ENCODE measurements at regions not wholly inside any gene's neighbourhood (a gene's known extent, or its start where the extent isn't known, plus 50 kb on each side); places are given as distances from the start of the nearest gene placed in this dataset.

- Histone ChIP-seq H3K4me1 (ENCODE audit: control insufficient read depth in 3 of 3, insufficient read depth in 3 of 3, low read length in 3 of 3) (peaks cover 0 to 7% (median 0%) of the 10 kb centered on the region in 3 donors), H3K4me3 (ENCODE audit: low read length in 3 of 3) (no peak overlapping the region), H3K9ac (ENCODE audit: low read depth in 1 of 3, low read length in 3 of 3) (no peak overlapping the region), H3K36me3 (ENCODE audit: control insufficient read depth in 3 of 3, insufficient read depth in 3 of 3, low read length in 3 of 3) (no peaks in the 10 kb centered on the region), H3K9me3 (ENCODE audit: control insufficient read depth in 3 of 3, low read length in 3 of 3) (no peaks in the 10 kb centered on the region), H3K27ac (ENCODE audit: low read depth, low read length) (no peak overlapping the region), H3K27me3 (ENCODE audit: control insufficient read depth in 3 of 3, insufficient read depth in 3 of 3, low read length in 3 of 3) (no peaks in the 10 kb centered on the region)
These were observed 195.0 kb upstream of the ANK2 start for GRCh38 chr4:112854420-112854819.

DNA sequence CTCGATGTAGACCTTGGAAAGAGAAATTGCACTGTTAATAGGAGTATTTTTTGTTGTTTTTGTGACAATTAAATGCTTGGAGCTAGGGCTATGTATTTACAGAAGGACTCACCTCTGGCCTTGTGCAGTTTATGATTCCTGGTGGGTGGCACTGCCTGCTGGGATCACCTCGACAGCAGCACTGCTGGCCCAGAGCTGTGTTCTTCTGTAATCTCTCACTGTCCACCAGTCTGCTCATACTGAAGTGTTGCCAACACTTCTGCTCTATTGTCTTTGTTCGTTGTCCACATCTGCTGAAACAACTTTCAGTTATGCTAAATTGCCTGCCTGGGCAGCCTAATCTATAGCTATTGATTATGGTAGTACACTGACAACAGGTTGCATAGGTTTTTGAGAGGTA lies 194.4 kb upstream of the ANK2 start:
- Histone ChIP-seq H3K4me1 (ENCODE audit: control insufficient read depth in 3 of 3, insufficient read depth in 3 of 3, low read length in 3 of 3) (peaks cover 0 to 8% (median 0%) of the 10 kb centered on the region in 3 donors), H3K4me3 (ENCODE audit: low read length in 3 of 3) (no peak overlapping the region), H3K36me3 (ENCODE audit: control insufficient read depth in 3 of 3, insufficient read depth in 3 of 3, low read length in 3 of 3) (no peaks in the 10 kb centered on the region), H3K9ac (ENCODE audit: low read depth in 1 of 3, low read length in 3 of 3) (no peak overlapping the region), H3K9me3 (ENCODE audit: control insufficient read depth in 3 of 3, low read length in 3 of 3) (no peaks in the 10 kb centered on the region), H3K27ac (ENCODE audit: low read depth, low read length) (no peak overlapping the region), H3K27me3 (ENCODE audit: control insufficient read depth in 3 of 3, insufficient read depth in 3 of 3, low read length in 3 of 3) (no peaks in the 10 kb centered on the region)

DNA sequence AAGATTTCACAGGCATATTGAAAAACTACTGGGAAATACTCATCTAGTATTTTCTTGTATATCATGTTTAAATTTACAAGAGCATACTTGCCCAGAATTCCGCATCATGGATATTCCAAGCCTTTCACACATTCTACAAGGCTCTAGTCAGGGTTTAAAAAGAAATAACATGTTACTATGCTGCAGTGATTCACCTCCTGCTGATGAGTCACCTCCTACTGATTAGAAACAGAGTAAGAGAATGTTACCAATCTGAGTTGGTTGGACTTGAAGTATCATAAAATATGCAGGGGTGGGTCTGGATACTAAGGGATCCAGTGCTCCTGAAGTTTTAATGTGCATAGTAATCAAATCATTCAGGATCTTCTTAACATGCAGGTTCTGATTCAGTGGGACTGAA lies 192.0 kb upstream of the ANK2 start:
- H3K27me3 ChIP-seq (ENCODE audit: control insufficient read depth in 3 of 3, insufficient read depth in 3 of 3, low read length in 3 of 3), result no peaks in the 10 kb centered on the region
- no peak overlapping the region for H3K27ac ChIP-seq (ENCODE audit: low read depth, low read length)
- H3K4me1 ChIP-seq (ENCODE audit: control insufficient read depth in 3 of 3, insufficient read depth in 3 of 3, low read length in 3 of 3), result peaks cover 0 to 8% (median 4%) of the 10 kb centered on the region in 3 donors
- no peaks in the 10 kb centered on the region for H3K36me3 ChIP-seq (ENCODE audit: control insufficient read depth in 3 of 3, insufficient read depth in 3 of 3, low read length in 3 of 3)
- H3K9ac ChIP-seq (ENCODE audit: low read depth in 1 of 3, low read length in 3 of 3), result no peak overlapping the region
- no peaks in the 10 kb centered on the region for H3K9me3 ChIP-seq (ENCODE audit: control insufficient read depth in 3 of 3, low read length in 3 of 3)
- H3K4me3 ChIP-seq (ENCODE audit: low read length in 3 of 3), result no peak overlapping the region

GRCh38 chr4:112858751-112859150 lies 190.7 kb upstream of the ANK2 start:
- peaks cover 0 to 8% (median 4%) of the 10 kb centered on the region in 3 donors for H3K4me1 ChIP-seq (ENCODE audit: control insufficient read depth in 3 of 3, insufficient read depth in 3 of 3, low read length in 3 of 3)
- no peaks in the 10 kb centered on the region for H3K27me3 ChIP-seq (ENCODE audit: control insufficient read depth in 3 of 3, insufficient read depth in 3 of 3, low read length in 3 of 3)
- H3K36me3 ChIP-seq (ENCODE audit: control insufficient read depth in 3 of 3, insufficient read depth in 3 of 3, low read length in 3 of 3), result no peaks in the 10 kb centered on the region
- H3K9me3 ChIP-seq (ENCODE audit: control insufficient read depth in 3 of 3, low read length in 3 of 3), result no peaks in the 10 kb centered on the region
- H3K9ac ChIP-seq (ENCODE audit: low read depth in 1 of 3, low read length in 3 of 3), result no peak overlapping the region
- H3K27ac ChIP-seq (ENCODE audit: low read depth, low read length), result no peak overlapping the region
- H3K4me3 ChIP-seq (ENCODE audit: low read length in 3 of 3), result no peak overlapping the region

DNA sequence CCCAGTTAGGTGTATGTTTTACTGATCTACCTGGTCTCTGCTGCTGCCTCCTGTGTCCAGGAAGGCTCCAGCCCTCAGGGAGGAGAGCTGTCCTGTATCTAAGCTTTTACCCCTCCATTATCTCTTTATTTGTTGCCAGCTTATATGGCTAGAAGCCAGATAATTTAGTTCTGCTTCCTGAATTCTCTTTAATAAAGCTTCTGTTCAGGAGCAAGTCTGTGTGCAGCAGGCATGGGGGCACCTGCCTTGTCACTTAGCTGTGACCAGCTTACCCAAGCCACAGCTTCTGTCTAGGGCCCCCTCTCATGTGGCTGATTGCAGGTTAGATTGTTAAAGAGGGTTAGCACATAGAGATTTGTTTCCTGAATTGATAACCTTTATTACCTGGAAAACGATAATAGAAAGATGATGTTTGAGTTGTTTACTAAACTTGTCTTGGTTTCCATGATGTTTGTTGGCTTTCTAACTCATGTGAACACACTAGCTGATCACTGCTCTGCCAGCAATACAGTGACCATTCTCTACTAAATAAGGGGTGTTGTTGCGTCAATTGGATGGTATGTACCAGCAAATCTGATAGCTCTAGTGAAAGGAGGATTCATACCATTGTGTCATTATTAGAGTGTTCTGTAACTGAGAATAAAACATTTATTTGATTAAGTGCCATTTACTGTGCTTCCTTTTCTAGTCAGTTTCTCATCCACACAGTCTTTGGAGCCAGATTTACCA lies 189.8 kb upstream of the ANK2 start:
- Histone ChIP-seq H3K27ac (ENCODE audit: low read depth, low read length) (no peak overlapping the region), H3K9ac (ENCODE audit: low read depth in 1 of 3, low read length in 3 of 3) (no peak overlapping the region), H3K9me3 (ENCODE audit: control insufficient read depth in 3 of 3, low read length in 3 of 3) (no peaks in the 10 kb centered on the region)

GRCh38 chr4:112860830-112861690 lies 188.4 kb upstream of the ANK2 start:
- H3K9me3 ChIP-seq (ENCODE audit: control insufficient read depth in 3 of 3, low read length in 3 of 3), result no peaks in the 10 kb centered on the region
- no peaks in the 10 kb centered on the region for H3K27me3 ChIP-seq (ENCODE audit: control insufficient read depth in 3 of 3, insufficient read depth in 3 of 3, low read length in 3 of 3)
- H3K27ac ChIP-seq (ENCODE audit: low read depth, low read length), result no peak overlapping the region
- H3K9ac ChIP-seq (ENCODE audit: low read depth in 1 of 3, low read length in 3 of 3), result no peak overlapping the region
- no peak overlapping the region for H3K4me3 ChIP-seq (ENCODE audit: low read length in 3 of 3)
- no peaks in the 10 kb centered on the region for H3K36me3 ChIP-seq (ENCODE audit: control insufficient read depth in 3 of 3, insufficient read depth in 3 of 3, low read length in 3 of 3)
- H3K4me1 ChIP-seq (ENCODE audit: control insufficient read depth in 3 of 3, insufficient read depth in 3 of 3, low read length in 3 of 3), result peaks cover 0 to 8% (median 4%) of the 10 kb centered on the region in 3 donors

More for the DNA sequence above, 189.8 kb upstream of the ANK2 start:
- Histone ChIP-seq H3K27me3 (ENCODE audit: control insufficient read depth in 3 of 3, insufficient read depth in 3 of 3, low read length in 3 of 3) (no peaks in the 10 kb centered on the region), H3K36me3 (ENCODE audit: control insufficient read depth in 3 of 3, insufficient read depth in 3 of 3, low read length in 3 of 3) (no peaks in the 10 kb centered on the region), H3K4me3 (ENCODE audit: low read length in 3 of 3) (no peak overlapping the region), H3K4me1 (ENCODE audit: control insufficient read depth in 3 of 3, insufficient read depth in 3 of 3, low read length in 3 of 3) (peaks cover 0 to 8% (median 4%) of the 10 kb centered on the region in 3 donors)

DNA sequence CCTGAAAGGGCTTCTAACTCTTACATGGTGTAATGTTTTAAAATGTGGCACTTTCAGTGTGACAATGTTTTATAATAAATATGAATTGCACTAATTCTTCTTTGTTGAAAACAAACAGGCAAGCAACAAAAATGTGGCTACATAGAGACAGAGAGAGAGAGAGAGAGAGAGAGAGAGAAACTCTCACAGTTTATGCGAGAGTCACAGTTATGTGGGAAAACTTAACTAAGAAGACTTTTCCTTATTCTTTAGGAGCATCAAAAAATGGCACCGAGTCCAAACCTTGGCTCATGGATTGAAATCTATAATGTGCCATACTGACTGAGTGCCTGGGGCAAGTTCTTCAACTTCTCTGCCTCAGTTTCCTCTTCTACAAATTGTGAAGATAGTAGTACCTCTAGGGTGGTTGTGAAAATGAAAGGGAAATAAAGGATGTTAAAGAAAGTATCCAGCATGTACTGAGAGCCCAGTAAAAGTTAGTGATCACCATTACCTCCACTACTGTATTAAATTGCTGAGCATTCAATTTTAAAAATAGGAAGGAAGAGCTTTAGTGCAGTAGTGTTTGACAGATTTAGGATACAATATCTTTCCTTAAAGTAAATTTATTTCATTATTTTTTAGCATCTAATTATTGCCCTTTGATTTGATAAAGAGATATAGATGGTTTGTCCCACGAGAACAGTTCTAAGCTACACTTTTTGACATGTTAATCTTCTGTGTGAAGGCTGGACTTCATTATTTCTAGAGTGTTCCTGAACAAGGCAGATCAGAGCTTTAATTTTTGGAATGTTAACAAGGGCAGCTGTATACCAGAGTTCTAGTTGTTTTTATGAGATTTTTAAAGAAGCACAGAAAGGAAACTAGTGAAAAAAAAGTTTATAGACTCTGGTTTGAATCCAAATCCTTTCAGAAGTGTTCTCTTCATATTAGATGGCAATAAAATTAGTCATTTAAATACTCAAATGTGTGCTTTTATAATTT lies 187.5 kb upstream of the ANK2 start:
- H3K9me3 ChIP-seq (ENCODE audit: control insufficient read depth in 3 of 3, low read length in 3 of 3), result no peaks in the 10 kb centered on the region
- no peak overlapping the region for H3K27ac ChIP-seq (ENCODE audit: low read depth, low read length)

DNA sequence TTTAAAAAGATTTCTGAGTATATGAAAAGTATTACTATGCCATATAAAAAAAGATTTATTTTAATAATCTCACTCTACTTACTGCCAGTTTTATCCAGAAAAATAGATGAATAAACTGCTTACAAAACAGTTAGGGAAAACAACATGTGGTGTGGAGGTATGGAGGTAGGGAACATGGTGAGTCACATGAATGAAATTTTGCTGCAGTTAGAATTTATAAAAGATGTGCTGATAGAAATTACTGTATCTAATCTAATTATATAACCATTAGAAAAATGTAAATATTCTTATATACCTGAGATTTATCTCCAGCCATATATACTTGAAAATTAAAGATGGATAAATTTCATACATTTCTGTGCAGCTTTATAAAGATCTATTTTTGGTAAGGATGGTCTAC lies 184.0 kb upstream of the ANK2 start:
- H3K4me3 ChIP-seq (ENCODE audit: low read length in 3 of 3), result no peak overlapping the region
- H3K27me3 ChIP-seq (ENCODE audit: control insufficient read depth in 3 of 3, insufficient read depth in 3 of 3, low read length in 3 of 3), result no peaks in the 10 kb centered on the region
- H3K27ac ChIP-seq (ENCODE audit: low read depth, low read length), result no peak overlapping the region
- H3K9me3 ChIP-seq (ENCODE audit: control insufficient read depth in 3 of 3, low read length in 3 of 3), result no peaks in the 10 kb centered on the region
- peaks cover 0 to 4% (median 0%) of the 10 kb centered on the region in 3 donors for H3K4me1 ChIP-seq (ENCODE audit: control insufficient read depth in 3 of 3, insufficient read depth in 3 of 3, low read length in 3 of 3)
- no peaks in the 10 kb centered on the region for H3K36me3 ChIP-seq (ENCODE audit: control insufficient read depth in 3 of 3, insufficient read depth in 3 of 3, low read length in 3 of 3)
- H3K9ac ChIP-seq (ENCODE audit: low read depth in 1 of 3, low read length in 3 of 3), result no peak overlapping the region

More for the DNA sequence above, 187.5 kb upstream of the ANK2 start:
- H3K36me3 ChIP-seq (ENCODE audit: control insufficient read depth in 3 of 3, insufficient read depth in 3 of 3, low read length in 3 of 3), result no peaks in the 10 kb centered on the region
- H3K4me1 ChIP-seq (ENCODE audit: control insufficient read depth in 3 of 3, insufficient read depth in 3 of 3, low read length in 3 of 3), result peaks cover 0 to 8% (median 4%) of the 10 kb centered on the region in 3 donors
- H3K27me3 ChIP-seq (ENCODE audit: control insufficient read depth in 3 of 3, insufficient read depth in 3 of 3, low read length in 3 of 3), result no peaks in the 10 kb centered on the region
- H3K9ac ChIP-seq (ENCODE audit: low read depth in 1 of 3, low read length in 3 of 3), result no peak overlapping the region
- no peak overlapping the region for H3K4me3 ChIP-seq (ENCODE audit: low read length in 3 of 3)

DNA sequence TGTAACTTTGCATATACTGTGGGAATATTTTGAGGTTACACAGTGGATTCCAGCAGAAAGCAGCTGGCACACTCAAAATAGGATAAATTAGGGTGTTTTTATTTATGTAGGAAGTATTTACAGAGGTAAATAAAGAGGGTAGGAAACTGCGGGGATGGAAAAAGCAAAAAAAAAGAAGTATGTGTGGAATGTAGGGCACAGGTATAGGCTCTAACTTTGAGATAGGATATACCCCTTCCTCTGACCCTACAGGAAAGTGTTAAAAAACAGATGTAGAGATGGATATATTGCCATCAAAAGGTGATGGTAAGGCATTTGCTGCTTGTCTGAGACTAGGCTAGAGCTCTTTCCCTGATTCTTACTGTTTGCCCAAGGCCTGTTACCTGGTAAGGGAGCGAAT lies 173.1 kb upstream of the ANK2 start:
- H3K9ac ChIP-seq (ENCODE audit: low read depth in 1 of 3, low read length in 3 of 3), result no peak overlapping the region
- no peaks in the 10 kb centered on the region for H3K36me3 ChIP-seq (ENCODE audit: control insufficient read depth in 3 of 3, insufficient read depth in 3 of 3, low read length in 3 of 3)
- H3K4me1 ChIP-seq (ENCODE audit: control insufficient read depth in 3 of 3, insufficient read depth in 3 of 3, low read length in 3 of 3), result no peaks in the 10 kb centered on the region
- H3K27me3 ChIP-seq (ENCODE audit: control insufficient read depth in 3 of 3, insufficient read depth in 3 of 3, low read length in 3 of 3), result no peaks in the 10 kb centered on the region
- H3K4me3 ChIP-seq (ENCODE audit: low read length in 3 of 3), result no peak overlapping the region
- no peak overlapping the region for H3K27ac ChIP-seq (ENCODE audit: low read depth, low read length)
- no peaks in the 10 kb centered on the region for H3K9me3 ChIP-seq (ENCODE audit: control insufficient read depth in 3 of 3, low read length in 3 of 3)

Measured in skeletal muscle tissue (tissue), 3 donors.